Stimulated activated CD4-positive, alpha-beta T cell treated with anti-CD3 and anti-CD28 coated beads, Interleukin-12 subunit alpha, Interleukin-12 subunit beta, amount 100 ng/mL, for 24 hours (primary cell): ENCODE measurements at regions not wholly inside any gene's neighbourhood (a gene's known extent, or its start where the extent isn't known, plus 50 kb on each side); places are given as distances from the start of the nearest gene placed in this dataset.
"Not testable (repeated sequence)": the region's sequence is repeated elsewhere in the genome, so short reads cannot be mapped to it uniquely, and the experiment has no call there.

Source experiments
- DNase-seq, 2 experiments: peaks; one replicate each; pipeline ENCODE4 v3.0.0-alpha.2; 2020; ENCODE audit warnings: low read depth in 2 of 2

- no peak for DNase-seq
Observed at GRCh38 chr2:224650815-224651439, 65.2 kb downstream of the CCDC195 start.

GRCh38 chr2:224647684-224648083 lies 62.5 kb upstream of the CUL3 start:
- not testable (repeated sequence) for DNase-seq

- no peak for DNase-seq
Observed at GRCh38 chr2:224646242-224646846, 61.2 kb upstream of the CUL3 start.

GRCh38 chr2:224645722-224646121 lies 60.6 kb upstream of the CUL3 start:
- DNase-seq: no peak

- no peak for DNase-seq
Observed at GRCh38 chr2:224640679-224641078, 55.5 kb upstream of the CUL3 start.

- DNase-seq: peak; percentile 8 to 20
Observed at GRCh38 chr2:224638301-224638823, 53.2 kb upstream of the CUL3 start.
